HepG2 (cell line): ENCODE measurements at regions not wholly inside any gene's neighbourhood (a gene's known extent, or its start where the extent isn't known, plus 50 kb on each side); places are given as distances from the start of the nearest gene placed in this dataset.

Experiments used
- ATAC-seq: fragments of 200-7000 bp; cut with Tn5 transposase; 3 replicates; pipeline ENCODE4 v1.9.1; 2020; ENCODE audit warnings: mild to moderate bottlenecking, moderate library complexity
- BruUV-seq: library from RNA; stranded (reverse); fragments of 400-500 nt; replicated peaks from 2 replicates; lab custom pipeline; 2021; lab: Mats Ljungman, UMichigan
- CTCF ChIA-PET: fragments of 300-600 bp; formaldehyde crosslinking; extraction: SDS; loops from one replicate; lab custom pipeline; 2021; ENCODE audit warnings: low total read pairs, inconsistent platforms, low intra/inter-chr PET ratio; lab: Yijun Ruan, JAX
- POLR2A ChIA-PET: fragments of 350-600 bp; sonication (Branson Sonifier 250); formaldehyde crosslinking; loops from one replicate; lab custom pipeline; 2020; ENCODE audit warnings: antibody characterized with exemption, inconsistent platforms; lab: Yijun Ruan, JAX
- DNase-seq: peaks from one replicate; pipeline ENCODE4 v3.0.0-alpha.2; 2015; ENCODE audit warnings: low spot score
- FAIRE-seq: peaks from 3 replicates; lab custom pipeline; 2011; peaks lifted over from hg19 to GRCh38; lab: Jason Lieb, UNC
- H2AFZ ChIP-seq: one replicate; pipeline ENCODE4 v1.6.1; 2011; ENCODE audit warnings: low read length, inconsistent platforms
- H3K27ac ChIP-seq: fragments of 300-600 bp; 3 replicates; pipeline ENCODE4 v1.8.0; 2011; ENCODE audit warnings: mixed run types, mild to moderate bottlenecking, mixed read lengths, low read length, inconsistent platforms; ENCODE audit not compliant: insufficient read depth; ENCODE audit errors: extremely low read length
- H3K27me3 ChIP-seq, 2 experiments: fragments of 200-600 bp in 1 of 2; 2 replicates in 1 of 2; 3 replicates in 1 of 2; pipeline versions ENCODE4 v1.6.0 to v1.8.0; 2011; ENCODE audit warnings: low read length in 2 of 2, mild to moderate bottlenecking in 2 of 2, moderate library complexity in 2 of 2, inconsistent platforms in 1 of 2; ENCODE audit not compliant: insufficient read depth in 2 of 2, control insufficient read depth in 1 of 2
- H3K36me3 ChIP-seq, 2 experiments: fragments of 200-600 bp in 1 of 2; replicated peaks in 1 of 2; 2 replicates in 1 of 2; 3 replicates in 1 of 2; pipeline versions ENCODE4 v1.5.1 to v1.8.0; 2011; ENCODE audit warnings: low read length in 2 of 2, inconsistent platforms in 1 of 2; ENCODE audit not compliant: insufficient read depth in 2 of 2, control insufficient read depth in 1 of 2
- H3K4me1 ChIP-seq: 2 replicates; pipeline ENCODE4 v1.5.1; 2012; ENCODE audit warnings: low read length, inconsistent platforms; ENCODE audit not compliant: insufficient read depth
- H3K4me2 ChIP-seq: 2 replicates; pipeline ENCODE4 v1.6.0; 2011; ENCODE audit warnings: low read depth, low read length, inconsistent platforms
- H3K4me3 ChIP-seq, 3 experiments: fragments of 200-600 bp in 1 of 3; sonication (generic), shearing (Covaris generic) in 1 of 3; replicated peaks in 1 of 3; 2 replicates each; pipeline ENCODE4 v1.5.1; 2011 to 2016; ENCODE audit warnings: low read length in 3 of 3, inconsistent platforms in 2 of 3, low read depth in 2 of 3, mild to moderate bottlenecking in 2 of 3, control low read depth in 1 of 3, mixed read lengths in 1 of 3; ENCODE audit not compliant: insufficient read depth in 1 of 3
- H3K79me2 ChIP-seq: one replicate; pipeline ENCODE4 v1.6.1; 2011; ENCODE audit warnings: low read length, inconsistent platforms; ENCODE audit not compliant: insufficient read depth
- H3K9ac ChIP-seq: 2 replicates; pipeline ENCODE4 v1.6.0; 2011; ENCODE audit warnings: mild to moderate bottlenecking, low read depth, low read length, inconsistent platforms; ENCODE audit not compliant: insufficient read depth
- H3K9me3 ChIP-seq: 2 replicates; pipeline ENCODE4 v1.5.1; 2012; ENCODE audit warnings: mild to moderate bottlenecking, low read length
- H4K20me1 ChIP-seq: 2 replicates; pipeline ENCODE4 v1.6.0; 2011; ENCODE audit warnings: inconsistent platforms, mild to moderate bottlenecking, low read length, moderate library complexity; ENCODE audit not compliant: insufficient read depth
- ETS1 ChIP-seq: sonication (generic); formaldehyde crosslinking; IDR thresholded peaks from 2 replicates; pipeline ENCODE4 v1.4.0; 2020; ENCODE audit warnings: missing genetic modification reagents
- GTF3A ChIP-seq: sonication (generic); formaldehyde crosslinking; conservative IDR thresholded peaks from 2 replicates; pipeline ENCODE4 v1.4.0; 2020; ENCODE audit warnings: mild to moderate bottlenecking, missing genetic modification reagents
- HMG20B ChIP-seq: conservative IDR thresholded peaks from 2 replicates; pipeline ENCODE4 v1.6.1; 2016; ENCODE audit warnings: missing genetic modification reagents, missing compliant biosample characterization
- NR2F1 ChIP-seq, 2 experiments: fragments of 450-650 bp in 1 of 2; formaldehyde crosslinking in 1 of 2; IDR thresholded peaks; 2 replicates each; pipeline versions ENCODE4 v1.5.0 to v1.6.1; 2016 to 2020; ENCODE audit warnings: mild to moderate bottlenecking in 1 of 2, missing compliant biosample characterization in 1 of 2, missing genetic modification reagents in 1 of 2, moderate library complexity in 1 of 2
- SALL2 ChIP-seq: sonication (generic); formaldehyde crosslinking; IDR thresholded peaks from 2 replicates; pipeline ENCODE4 v1.8.1; 2023; ENCODE audit warnings: mild to moderate bottlenecking, missing genetic modification reagents, inconsistent platforms
- U2AF2 ChIP-seq: fragments of 200-400 bp; formaldehyde crosslinking; IDR thresholded peaks from 2 replicates; pipeline ENCODE4 v1.6.1; 2017; ENCODE audit warnings: low read depth, mild to moderate bottlenecking, low read length
- ZHX1 ChIP-seq: sonication (generic); formaldehyde crosslinking; IDR thresholded peaks from 2 replicates; pipeline ENCODE4 v1.8.1; 2022; ENCODE audit warnings: low read depth, mild to moderate bottlenecking, missing genetic modification reagents
- ZNF124 ChIP-seq: sonication (generic); formaldehyde crosslinking; IDR thresholded peaks from 2 replicates; pipeline ENCODE4 v1.4.0; 2020; ENCODE audit warnings: missing genetic modification reagents
- WGBS: methylation state at CpG from one replicate; pipeline ENCODE4 v1.1.6; 2017; ENCODE audit warnings: low lambda C conversion rate; 5-methylcytosine and 5-hydroxymethylcytosine counted together
- in situ Hi-C: cut with HindIII; loops from 2 replicates; pipeline ENCODE4 v1.10.0; 2017; ENCODE audit warnings: low pct_unique_long_range_greater_than_20kb; ENCODE audit not compliant: extremely low pct_ligation_motif_present
- intact Hi-C: fragments of 100-400 bp; cut with micrococcal nuclease; formaldehyde crosslinking; loops from one replicate; pipeline ENCODE4 v1.10.0; 2022; ENCODE audit not compliant: unreplicated experiment
- TF ChIP-seq, protein P1 (sequence below): IDR thresholded peaks from 2 replicates; pipeline ENCODE4 v1.6.1; 2016; ENCODE audit warnings: low read depth, control low read depth
- TF ChIP-seq, protein P2 (sequence below), 2 experiments: sonication (generic) in 1 of 2; formaldehyde crosslinking in 1 of 2; IDR thresholded peaks; 2 replicates each; pipeline versions ENCODE4 v1.4.0 to v1.6.1; 2018 to 2020; ENCODE audit warnings: missing genetic modification reagents in 2 of 2, borderline replicate concordance in 1 of 2, low read depth in 1 of 2, mild to moderate bottlenecking in 1 of 2, missing biosample characterization in 1 of 2

DNA sequence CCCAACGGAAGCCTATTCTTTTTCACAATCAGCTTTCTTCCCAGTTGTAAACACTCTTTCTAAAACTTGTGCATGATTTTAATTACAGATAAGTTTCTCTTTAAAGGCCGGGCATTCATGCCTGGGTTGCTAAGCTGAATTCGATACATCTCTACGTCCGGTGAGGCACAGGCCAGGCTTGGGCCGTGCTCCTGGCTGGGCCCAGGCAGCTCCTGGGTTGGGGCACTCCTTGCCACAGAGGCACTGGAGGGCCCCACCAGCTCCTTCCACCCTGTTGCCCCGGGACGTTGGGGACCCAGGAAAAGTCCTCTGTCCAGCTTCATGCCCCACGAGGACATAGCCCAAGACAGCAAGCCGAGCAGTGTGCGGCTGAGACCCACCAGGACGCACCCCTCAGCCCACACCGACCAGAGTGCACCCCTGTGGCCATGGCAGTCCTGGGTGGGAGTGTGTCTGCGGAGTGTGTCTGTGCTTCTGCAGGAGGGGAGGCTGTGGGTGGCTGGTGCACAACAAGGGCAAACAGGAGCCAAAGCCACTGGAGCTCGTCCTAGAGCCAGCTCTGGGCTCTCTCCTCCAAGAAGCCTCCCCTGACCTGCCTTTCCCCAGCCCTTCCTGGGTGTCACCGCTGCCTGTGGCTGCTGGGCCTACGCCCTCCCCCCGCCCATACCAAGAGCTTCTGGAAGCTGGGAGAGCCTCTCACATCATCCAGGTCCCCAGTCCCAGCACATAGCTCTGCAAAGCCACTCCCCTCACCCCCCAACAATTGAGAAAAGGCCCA lies 128.0 kb upstream of the NKX1-1 start:
- FAIRE-seq (no peak), ATAC-seq (no peak), DNase-seq (no peak)
- CTCF ChIA-PET: no interaction called here
- Histone ChIP-seq H3K9me3 (no peaks in the 10 kb centered on the region), H3K79me2 (no peaks in the 10 kb centered on the region), H3K4me3 (no peak overlapping the region), H3K27ac (no peak overlapping the region), H4K20me1 (no peaks in the 10 kb centered on the region), H3K36me3 (no peaks in the 10 kb centered on the region), H2AFZ (no peak overlapping the region), H3K4me2 (no peak overlapping the region), H3K4me1 (peaks cover 7% of the 10 kb centered on the region), H3K27me3 (peaks cover 12 to 60% of the 10 kb centered on the region in 2 experiments; a peak in 4 of 5 replicates), H3K9ac (no peak overlapping the region)
- 21% methylated on average over 8 of the region's 18 CpGs for WGBS
- BruUV-seq: no TSS peak
- intact Hi-C loops: no loop called here
- POLR2A ChIA-PET: no interaction called here
- in situ Hi-C loops: no loop called here
- TF ChIP-seq U2AF2 (no peak), HMG20B (CRISPR knock-in tag) (no peak), SALL2 (CRISPR knock-in tag) (no peak), NR2F1 (CRISPR knock-in tag; IDR thresholded peaks at IDR 0.05) (no peak), GTF3A (no peak), ETS1 (CRISPR knock-in tag) (no peak), ZNF124 (CRISPR knock-in tag) (no peak), ZHX1 (CRISPR knock-in tag) (no peak)
- TF ChIP-seq, protein P1, sequence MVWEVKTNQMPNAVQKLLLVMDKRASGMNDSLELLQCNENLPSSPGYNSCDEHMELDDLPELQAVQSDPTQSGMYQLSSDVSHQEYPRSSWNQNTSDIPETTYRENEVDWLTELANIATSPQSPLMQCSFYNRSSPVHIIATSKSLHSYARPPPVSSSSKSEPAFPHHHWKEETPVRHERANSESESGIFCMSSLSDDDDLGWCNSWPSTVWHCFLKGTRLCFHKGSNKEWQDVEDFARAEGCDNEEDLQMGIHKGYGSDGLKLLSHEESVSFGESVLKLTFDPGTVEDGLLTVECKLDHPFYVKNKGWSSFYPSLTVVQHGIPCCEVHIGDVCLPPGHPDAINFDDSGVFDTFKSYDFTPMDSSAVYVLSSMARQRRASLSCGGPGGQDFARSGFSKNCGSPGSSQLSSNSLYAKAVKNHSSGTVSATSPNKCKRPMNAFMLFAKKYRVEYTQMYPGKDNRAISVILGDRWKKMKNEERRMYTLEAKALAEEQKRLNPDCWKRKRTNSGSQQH: no peak
- TF ChIP-seq, protein P2, sequence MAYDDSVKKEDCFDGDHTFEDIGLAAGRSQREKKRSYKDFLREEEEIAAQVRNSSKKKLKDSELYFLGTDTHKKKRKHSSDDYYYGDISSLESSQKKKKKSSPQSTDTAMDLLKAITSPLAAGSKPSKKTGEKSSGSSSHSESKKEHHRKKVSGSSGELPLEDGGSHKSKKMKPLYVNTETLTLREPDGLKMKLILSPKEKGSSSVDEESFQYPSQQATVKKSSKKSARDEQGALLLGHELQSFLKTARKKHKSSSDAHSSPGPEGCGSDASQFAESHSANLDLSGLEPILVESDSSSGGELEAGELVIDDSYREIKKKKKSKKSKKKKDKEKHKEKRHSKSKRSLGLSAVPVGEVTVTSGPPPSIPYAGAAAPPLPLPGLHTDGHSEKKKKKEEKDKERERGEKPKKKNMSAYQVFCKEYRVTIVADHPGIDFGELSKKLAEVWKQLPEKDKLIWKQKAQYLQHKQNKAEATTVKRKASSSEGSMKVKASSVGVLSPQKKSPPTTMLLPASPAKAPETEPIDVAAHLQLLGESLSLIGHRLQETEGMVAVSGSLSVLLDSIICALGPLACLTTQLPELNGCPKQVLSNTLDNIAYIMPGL (CRISPR knock-in tag; IDR thresholded peaks at IDR 0.05; ENCODE audit: borderline replicate concordance in 1 of 2, low read depth in 1 of 2): no peak
